ENCODE measurements at regions not wholly inside any gene's neighbourhood (a gene's known extent, or its start where the extent isn't known, plus 50 kb on each side); places are given as distances from the start of the nearest gene placed in this dataset.
"Not testable (repeated sequence)": the region's sequence is repeated elsewhere in the genome, so short reads cannot be mapped to it uniquely, and the experiment has no call there.

DNA sequence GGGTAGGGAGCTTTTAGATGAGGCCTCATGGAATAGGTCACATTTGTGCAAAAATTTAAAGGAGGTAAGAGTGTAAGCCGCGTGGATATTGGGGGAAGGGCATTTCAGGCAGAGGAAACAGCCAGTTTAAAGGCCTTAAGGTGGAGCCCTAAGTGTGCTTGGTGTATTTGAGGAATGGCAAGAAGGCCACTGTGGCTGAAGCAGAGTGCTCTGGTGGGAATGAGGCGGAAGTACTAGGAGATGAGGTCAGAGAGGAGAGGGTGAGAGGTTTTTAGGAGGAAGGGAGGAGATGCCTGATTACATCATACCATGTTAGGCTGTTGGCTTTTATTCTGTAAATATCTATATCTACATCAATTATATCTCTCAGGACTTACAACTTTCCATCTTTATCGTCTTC lies 75.3 kb downstream of the SRGAP2 start:
- H3K9me3 ChIP-seq (ENCODE audit: low read length); H3K4me2 ChIP-seq (ENCODE audit: low read depth, low read length); H3K4me3 ChIP-seq (replicated peaks in 1 of 3; ENCODE audit: insufficient read depth in 1 of 3, low read depth in 2 of 3, low read length in 3 of 3); H3K36me3 ChIP-seq (replicated peaks in 1 of 2; ENCODE audit: control insufficient read depth in 1 of 2, insufficient read depth in 2 of 2, low read length in 2 of 2); H3K27ac ChIP-seq (ENCODE audit: extremely low read length, insufficient read depth, low read length); H3K4me1 ChIP-seq (ENCODE audit: insufficient read depth, low read length); H3K9ac ChIP-seq (ENCODE audit: insufficient read depth, low read depth, low read length); in situ Hi-C loops (cut with HindIII; ENCODE audit: extremely low pct_ligation_motif_present, low pct_unique_long_range_greater_than_20kb); POLR2A ChIA-PET; H4K20me1 ChIP-seq (ENCODE audit: insufficient read depth, low read length); ATAC-seq; FAIRE-seq; intact Hi-C loops (cut with micrococcal nuclease; ENCODE audit: unreplicated experiment); H3K27me3 ChIP-seq (ENCODE audit: control insufficient read depth in 1 of 2, insufficient read depth in 2 of 2, low read length in 2 of 2); H3K79me2 ChIP-seq (ENCODE audit: insufficient read depth, low read length); DNase-seq (ENCODE audit: low spot score); BruUV-seq (replicated peaks); H2AFZ ChIP-seq (ENCODE audit: low read length); CTCF ChIA-PET (ENCODE audit: low intra/inter-chr PET ratio, low total read pairs); TF ChIP-seq ATF7 (CRISPR knock-in tag; IDR thresholded peaks at IDR 0.05): not testable (repeated sequence)
- TF ChIP-seq ATF7 (IDR thresholded peaks at IDR 0.05) = 0 out of 2 replicates have a peak, but pooled peaks have one; percentile 17
- WGBS (ENCODE audit: low lambda C conversion rate) = 88% methylated on average over 3 of the region's 4 CpGs

- H3K4me3 ChIP-seq (replicated peaks in 1 of 3; ENCODE audit: insufficient read depth in 1 of 3, low read depth in 2 of 3, low read length in 3 of 3); H3K9ac ChIP-seq (ENCODE audit: insufficient read depth, low read depth, low read length); H3K27me3 ChIP-seq (ENCODE audit: control insufficient read depth in 1 of 2, insufficient read depth in 2 of 2, low read length in 2 of 2); CTCF ChIA-PET (ENCODE audit: low intra/inter-chr PET ratio, low total read pairs); BruUV-seq (replicated peaks); H3K79me2 ChIP-seq (ENCODE audit: insufficient read depth, low read length); intact Hi-C loops (cut with micrococcal nuclease; ENCODE audit: unreplicated experiment); FAIRE-seq; H4K20me1 ChIP-seq (ENCODE audit: insufficient read depth, low read length); H2AFZ ChIP-seq (ENCODE audit: low read length); H3K4me2 ChIP-seq (ENCODE audit: low read depth, low read length); in situ Hi-C loops (cut with HindIII; ENCODE audit: extremely low pct_ligation_motif_present, low pct_unique_long_range_greater_than_20kb); H3K27ac ChIP-seq (ENCODE audit: extremely low read length, insufficient read depth, low read length); H3K4me1 ChIP-seq (ENCODE audit: insufficient read depth, low read length); H3K36me3 ChIP-seq (replicated peaks in 1 of 2; ENCODE audit: control insufficient read depth in 1 of 2, insufficient read depth in 2 of 2, low read length in 2 of 2); H3K9me3 ChIP-seq (ENCODE audit: low read length); POLR2A ChIA-PET; DNase-seq (ENCODE audit: low spot score): not testable (repeated sequence)
- 42% methylated on average over 2 of the region's 3 CpGs for WGBS (ENCODE audit: low lambda C conversion rate)
- peak; percentile 73 for ATAC-seq
Measured at GRCh38 chr1:206280683-206281082, 77.3 kb downstream of the SRGAP2 start.

- H3K36me3 ChIP-seq (replicated peaks in 1 of 2; ENCODE audit: control insufficient read depth in 1 of 2, insufficient read depth in 2 of 2, low read length in 2 of 2); intact Hi-C loops (cut with micrococcal nuclease; ENCODE audit: unreplicated experiment); H3K4me3 ChIP-seq (replicated peaks in 1 of 3; ENCODE audit: insufficient read depth in 1 of 3, low read depth in 2 of 3, low read length in 3 of 3); POLR2A ChIA-PET; FAIRE-seq; H3K9ac ChIP-seq (ENCODE audit: insufficient read depth, low read depth, low read length); H3K27me3 ChIP-seq (ENCODE audit: control insufficient read depth in 1 of 2, insufficient read depth in 2 of 2, low read length in 2 of 2); H3K4me2 ChIP-seq (ENCODE audit: low read depth, low read length); H4K20me1 ChIP-seq (ENCODE audit: insufficient read depth, low read length); H3K79me2 ChIP-seq (ENCODE audit: insufficient read depth, low read length); DNase-seq (ENCODE audit: low spot score); in situ Hi-C loops (cut with HindIII; ENCODE audit: extremely low pct_ligation_motif_present, low pct_unique_long_range_greater_than_20kb); H3K9me3 ChIP-seq (ENCODE audit: low read length); CTCF ChIA-PET (ENCODE audit: low intra/inter-chr PET ratio, low total read pairs); H2AFZ ChIP-seq (ENCODE audit: low read length); BruUV-seq (replicated peaks); H3K4me1 ChIP-seq (ENCODE audit: insufficient read depth, low read length); H3K27ac ChIP-seq (ENCODE audit: extremely low read length, insufficient read depth, low read length): not testable (repeated sequence)
- no CpG with 5 or more reads among the region's 2 CpGs for WGBS (ENCODE audit: low lambda C conversion rate)
- ATAC-seq = peak; percentile 31; the same call in 1 of the 3 replicates
Measured at GRCh38 chr1:206281912-206282654, 78.7 kb downstream of the SRGAP2 start.

Measured in HepG2 (cell line).